HCT116 (cell line): ENCODE measurements at regions not wholly inside any gene's neighbourhood (a gene's known extent, or its start where the extent isn't known, plus 50 kb on each side); places are given as distances from the start of the nearest gene placed in this dataset.

ENCODE experiments used
- ATAC-seq: fragments of 200-7000 bp; cut with Tn5 transposase; 2 replicates; pipeline ENCODE4 v1.9.1; 2020; ENCODE audit warnings: mild to moderate bottlenecking, moderate library complexity
- BruUV-seq: library from RNA; stranded (reverse); fragments of 400-500 nt; replicated peaks from 2 replicates; lab custom pipeline; 2021; lab: Mats Ljungman, UMichigan
- CTCF ChIA-PET: fragments of 300-600 bp; sonication (Branson Sonifier 250); formaldehyde crosslinking; loops from one replicate; lab custom pipeline; 2021; ENCODE audit warnings: antibody characterized with exemption; lab: Charles Lee
- POLR2A ChIA-PET: fragments of 300-600, 350-600 bp; sonication (Branson Sonifier 250); formaldehyde crosslinking; loops from one replicate; lab custom pipeline; 2021; ENCODE audit warnings: antibody characterized with exemption; lab: Charles Lee
- RAD21 ChIA-PET, 2 experiments: fragments of 300-600 bp; sonication (Branson Sonifier 250); formaldehyde crosslinking; loops; one replicate each; lab custom pipeline; 2023; ENCODE audit warnings: low total read pairs in 2 of 2; ENCODE audit not compliant: uncharacterized antibody in 2 of 2, unreplicated experiment in 2 of 2, low non-redundant PET in 1 of 2; lab: Charles Lee
- DNase-seq: peaks from one replicate; pipeline ENCODE4 v3.0.0-alpha.2; 2010; ENCODE audit warnings: low read depth, low spot score
- H2AFZ ChIP-seq: fragments of 200-600 bp; shearing (Covaris generic), sonication (generic); 2 replicates; pipeline ENCODE4 v1.6.1; 2017; ENCODE audit warnings: low read depth, mixed run types, mixed read lengths, antibody characterized with exemption, low read length; ENCODE audit not compliant: poor library complexity, severe bottlenecking
- H3K27ac ChIP-seq: 2 replicates; pipeline ENCODE4 v1.5.1; 2012; ENCODE audit warnings: low read depth, low read length
- H3K27me3 ChIP-seq: fragments of 200-600 bp; sonication (generic); 2 replicates; pipeline ENCODE4 v1.6.1; 2016; ENCODE audit warnings: mixed run types, low read length, mixed read lengths; ENCODE audit not compliant: insufficient read depth
- H3K36me3 ChIP-seq, 2 experiments: fragments of 200-500 bp in 1 of 2; fragments of 200-600 bp in 1 of 2; sonication (Bioruptor generic) in 1 of 2; sonication (generic) in 1 of 2; 2 replicates each; pipeline versions ENCODE4 v1.5.1 to v1.6.1; 2014 to 2016; ENCODE audit warnings: low read length in 2 of 2, inconsistent platforms in 1 of 2, mixed read lengths in 1 of 2, mixed run types in 1 of 2; ENCODE audit not compliant: insufficient read depth in 2 of 2, control insufficient read depth in 1 of 2
- H3K4me1 ChIP-seq, 2 experiments: fragments of 200-600 bp in 1 of 2; sonication (generic) in 1 of 2; 2 replicates each; pipeline versions ENCODE4 v1.5.1 to v1.6.1; 2012 to 2017; ENCODE audit warnings: low read length in 2 of 2, inconsistent platforms in 1 of 2, mild to moderate bottlenecking in 1 of 2, mixed read lengths in 1 of 2, mixed run types in 1 of 2, moderate library complexity in 1 of 2; ENCODE audit not compliant: insufficient read depth in 2 of 2, control insufficient read depth in 1 of 2
- H3K4me2 ChIP-seq: fragments of 200-600 bp; sonication (generic); 2 replicates; pipeline ENCODE4 v1.6.1; 2017; ENCODE audit warnings: mixed run types, low read length, mixed read lengths
- H3K4me3 ChIP-seq, 2 experiments: fragments of 200-600 bp in 1 of 2; sonication (generic) in 1 of 2; replicated peaks in 1 of 2; 2 replicates each; pipeline ENCODE4 v1.5.1; 2011 to 2016; ENCODE audit warnings: low read length in 2 of 2, control low read depth in 1 of 2, low read depth in 1 of 2, mild to moderate bottlenecking in 1 of 2, mixed read lengths in 1 of 2, mixed run types in 1 of 2
- H3K79me2 ChIP-seq: fragments of 200-600 bp; sonication (generic); 2 replicates; pipeline ENCODE4 v1.6.1; 2017; ENCODE audit warnings: mild to moderate bottlenecking, mixed run types, low read length, moderate library complexity, mixed read lengths; ENCODE audit not compliant: insufficient read depth
- H3K9ac ChIP-seq: fragments of 200-600 bp; sonication (generic); 2 replicates; pipeline ENCODE4 v1.6.1; 2016; ENCODE audit warnings: low read length, mixed read lengths
- H3K9me2 ChIP-seq: fragments of 200-600 bp; sonication (generic), shearing (Covaris generic); 2 replicates; pipeline ENCODE4 v1.6.1; 2017; ENCODE audit warnings: mixed run types, mild to moderate bottlenecking, moderate library complexity; ENCODE audit not compliant: insufficient read depth
- H3K9me3 ChIP-seq, 2 experiments: fragments of 200-500 bp in 1 of 2; fragments of 200-600 bp in 1 of 2; sonication (Bioruptor generic) in 1 of 2; sonication (generic) in 1 of 2; 2 replicates each; pipeline ENCODE4 v1.6.1; 2014 to 2017; ENCODE audit warnings: low read length in 2 of 2, mixed read lengths in 2 of 2, inconsistent platforms in 1 of 2, low read depth in 1 of 2, mild to moderate bottlenecking in 1 of 2, mixed run types in 1 of 2, moderate library complexity in 1 of 2; ENCODE audit not compliant: control insufficient read depth in 1 of 2, insufficient read depth in 1 of 2
- H4K20me1 ChIP-seq: fragments of 200-600 bp; sonication (generic), shearing (Covaris generic); 2 replicates; pipeline ENCODE4 v1.6.1; 2017; ENCODE audit warnings: mixed run types, mild to moderate bottlenecking, moderate library complexity; ENCODE audit not compliant: insufficient read depth
- ATF3 ChIP-seq: IDR thresholded peaks from 2 replicates; pipeline ENCODE4 v1.6.1; 2012
- CTCF ChIP-seq, 3 experiments: fragments of 200-600 bp in 1 of 3; sonication (generic) in 1 of 3; IDR thresholded peaks in 2 of 3; conservative IDR thresholded peaks in 1 of 3; 2 replicates each; pipeline ENCODE4 v1.5.1; 2012 to 2017; ENCODE audit warnings: low read depth in 2 of 3, low read length in 2 of 3, antibody characterized with exemption in 1 of 3, borderline replicate concordance in 1 of 3, control low read depth in 1 of 3, mild to moderate bottlenecking in 1 of 3, mixed read lengths in 1 of 3, mixed run types in 1 of 3, moderate library complexity in 1 of 3; ENCODE audit not compliant: insufficient read depth in 1 of 3
- ELF1 ChIP-seq: IDR thresholded peaks from 2 replicates; pipeline ENCODE4 v1.6.1; 2012; ENCODE audit warnings: low read depth, borderline replicate concordance
- MAX ChIP-seq: IDR thresholded peaks from 2 replicates; pipeline ENCODE4 v1.6.1; 2012
- RAD21 ChIP-seq: IDR thresholded peaks from 2 replicates; pipeline ENCODE4 v1.6.1; 2012; ENCODE audit warnings: low read depth, mild to moderate bottlenecking
- SIN3A ChIP-seq: IDR thresholded peaks from 2 replicates; pipeline ENCODE4 v1.6.1; 2012; ENCODE audit warnings: low read depth
- YY1 ChIP-seq: IDR thresholded peaks from 2 replicates; pipeline ENCODE4 v1.6.1; 2011; ENCODE audit warnings: low read length, low read depth, moderate library complexity, mild to moderate bottlenecking; ENCODE audit not compliant: insufficient replicate concordance; ENCODE audit errors: extremely low read depth
- intact Hi-C: fragments of 100-400 bp; cut with micrococcal nuclease; formaldehyde crosslinking; loops from 2 replicates; pipeline ENCODE4 v1.10.0; 2022

GRCh38 chr14:53792909-53793308, 163.7 kb downstream of the BMP4 start:
- CTCF ChIA-PET, result no interaction called here
- H3K27ac ChIP-seq, result no peak overlapping the region
- DNase-seq, result no peak
- H3K9me3 ChIP-seq, result no peaks in the 10 kb centered on the region
- POLR2A ChIA-PET, result no interaction called here
- TF ChIP-seq ELF1, result no peak
- no peak for TF ChIP-seq SIN3A
- TF ChIP-seq YY1, result no peak
- no peak for TF ChIP-seq ATF3
- TF ChIP-seq RAD21, result peak; percentile 55
- TF ChIP-seq MAX, result no peak
- TF ChIP-seq CTCF (IDR thresholded peaks at IDR 0.05 in 2 of 3, conservative IDR thresholded peaks at IDR 0.05 in 1 of 3; ENCODE audit: borderline replicate concordance in 1 of 3, insufficient read depth in 1 of 3, low read depth in 2 of 3, low read length in 2 of 3), result peak; percentile 18 to 43 (median 42); a peak in 4 of 6 replicates
- peaks cover 7 to 8% of the 10 kb centered on the region in 2 experiments; a peak in 2 of 4 replicates for H3K4me1 ChIP-seq
- intact Hi-C loops, result no loop called here
- H2AFZ ChIP-seq, result no peak overlapping the region
- no peaks in the 10 kb centered on the region for H3K27me3 ChIP-seq
- peak; percentile 46; the same call in 1 of the 2 replicates for ATAC-seq
- no peak overlapping the region for H3K4me2 ChIP-seq
- no peaks in the 10 kb centered on the region for H3K79me2 ChIP-seq
- no TSS peak for BruUV-seq
- H3K9me2 ChIP-seq, result no peaks in the 10 kb centered on the region
- no peak overlapping the region for H3K4me3 ChIP-seq
- RAD21 ChIA-PET, result no interaction called here
- no peaks in the 10 kb centered on the region for H4K20me1 ChIP-seq
- H3K36me3 ChIP-seq, result no peaks in the 10 kb centered on the region
- no peak overlapping the region for H3K9ac ChIP-seq
